Left ventricle myocardium inferior (tissue), 1 donor: ENCODE measurements at regions not wholly inside any gene's neighbourhood (a gene's known extent, or its start where the extent isn't known, plus 50 kb on each side); places are given as distances from the start of the nearest gene placed in this dataset.

Experiments used
- DNase-seq: peaks from one replicate; pipeline ENCODE4 v3.0.0-alpha.2; 2020
- H3K27ac ChIP-seq: fragments of 200-600 bp; replicated peaks from 2 replicates; pipeline ENCODE4 v1.8.0; 2021
- H3K27me3 ChIP-seq: fragments of 200-600 bp; 2 replicates; pipeline ENCODE4 v1.8.0; 2021; ENCODE audit warnings: low read depth
- H3K36me3 ChIP-seq: fragments of 200-600 bp; 2 replicates; pipeline ENCODE4 v1.8.0; 2021
- H3K4me1 ChIP-seq: fragments of 200-600 bp; 2 replicates; pipeline ENCODE4 v1.8.0; 2021
- H3K4me3 ChIP-seq: fragments of 200-600 bp; 2 replicates; pipeline ENCODE4 v1.8.0; 2021; ENCODE audit warnings: mild to moderate bottlenecking, moderate library complexity
- H3K9me3 ChIP-seq: fragments of 200-600 bp; replicated peaks from 2 replicates; pipeline ENCODE4 v1.8.0; 2021
- intact Hi-C: fragments of 100-400 bp; cut with micrococcal nuclease; formaldehyde crosslinking; loops from one replicate; pipeline ENCODE4 v1.11.0; 2022
- TF ChIP-seq, protein P1 (sequence below): fragments of 200-600 bp; IDR thresholded peaks from 2 replicates; pipeline ENCODE4 v1.8.0; 2021; ENCODE audit warnings: antibody characterized with exemption, mild to moderate bottlenecking, borderline replicate concordance
- donor health status: DM: no; HTN: yes; CAD: no; lungs with severe emphysema.

GRCh38 chr20:59460352-59460751 is 144.0 kb upstream of the PHACTR3 start:
- intact Hi-C loops: no loop called here
- Histone ChIP-seq H3K27ac (no peak overlapping the region), H3K9me3 (peaks cover 8% of the 10 kb centered on the region), H3K4me1 (no peaks in the 10 kb centered on the region), H3K36me3 (no peaks in the 10 kb centered on the region), H3K27me3 (peaks cover 66% of the 10 kb centered on the region), H3K4me3 (no peak overlapping the region)
- DNase-seq: no peak
- TF ChIP-seq, protein P1, sequence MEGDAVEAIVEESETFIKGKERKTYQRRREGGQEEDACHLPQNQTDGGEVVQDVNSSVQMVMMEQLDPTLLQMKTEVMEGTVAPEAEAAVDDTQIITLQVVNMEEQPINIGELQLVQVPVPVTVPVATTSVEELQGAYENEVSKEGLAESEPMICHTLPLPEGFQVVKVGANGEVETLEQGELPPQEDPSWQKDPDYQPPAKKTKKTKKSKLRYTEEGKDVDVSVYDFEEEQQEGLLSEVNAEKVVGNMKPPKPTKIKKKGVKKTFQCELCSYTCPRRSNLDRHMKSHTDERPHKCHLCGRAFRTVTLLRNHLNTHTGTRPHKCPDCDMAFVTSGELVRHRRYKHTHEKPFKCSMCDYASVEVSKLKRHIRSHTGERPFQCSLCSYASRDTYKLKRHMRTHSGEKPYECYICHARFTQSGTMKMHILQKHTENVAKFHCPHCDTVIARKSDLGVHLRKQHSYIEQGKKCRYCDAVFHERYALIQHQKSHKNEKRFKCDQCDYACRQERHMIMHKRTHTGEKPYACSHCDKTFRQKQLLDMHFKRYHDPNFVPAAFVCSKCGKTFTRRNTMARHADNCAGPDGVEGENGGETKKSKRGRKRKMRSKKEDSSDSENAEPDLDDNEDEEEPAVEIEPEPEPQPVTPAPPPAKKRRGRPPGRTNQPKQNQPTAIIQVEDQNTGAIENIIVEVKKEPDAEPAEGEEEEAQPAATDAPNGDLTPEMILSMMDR: no peak

DNA sequence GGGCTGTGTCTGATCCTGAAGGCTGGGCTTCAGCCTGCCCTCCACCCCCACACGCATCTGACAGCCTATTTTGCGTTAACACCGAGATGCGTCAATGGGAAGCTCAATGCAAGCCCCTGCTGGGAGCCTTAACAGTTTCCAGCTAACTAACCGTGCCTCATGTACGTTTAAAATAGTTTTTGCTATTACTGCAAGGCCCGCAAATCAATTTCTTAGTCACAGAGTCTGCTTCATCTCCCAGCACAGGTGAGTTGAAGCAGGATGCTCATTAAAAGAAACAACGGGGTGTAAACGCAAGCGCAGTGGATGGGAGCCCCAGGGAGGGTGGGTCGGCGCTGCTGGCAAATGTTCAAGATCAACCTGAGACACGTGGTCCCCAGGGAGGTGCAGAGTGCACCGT is 142.8 kb upstream of the PHACTR3 start:
- no peaks in the 10 kb centered on the region for H3K4me1 ChIP-seq
- peaks cover 64% of the 10 kb centered on the region for H3K27me3 ChIP-seq
- peaks cover 8% of the 10 kb centered on the region for H3K9me3 ChIP-seq
- intact Hi-C loops: no loop called here
- TF ChIP-seq, protein P1: no peak
- H3K4me3 ChIP-seq: no peak overlapping the region
- H3K27ac ChIP-seq: no peak overlapping the region
- DNase-seq: no peak
- H3K36me3 ChIP-seq: no peaks in the 10 kb centered on the region

DNA sequence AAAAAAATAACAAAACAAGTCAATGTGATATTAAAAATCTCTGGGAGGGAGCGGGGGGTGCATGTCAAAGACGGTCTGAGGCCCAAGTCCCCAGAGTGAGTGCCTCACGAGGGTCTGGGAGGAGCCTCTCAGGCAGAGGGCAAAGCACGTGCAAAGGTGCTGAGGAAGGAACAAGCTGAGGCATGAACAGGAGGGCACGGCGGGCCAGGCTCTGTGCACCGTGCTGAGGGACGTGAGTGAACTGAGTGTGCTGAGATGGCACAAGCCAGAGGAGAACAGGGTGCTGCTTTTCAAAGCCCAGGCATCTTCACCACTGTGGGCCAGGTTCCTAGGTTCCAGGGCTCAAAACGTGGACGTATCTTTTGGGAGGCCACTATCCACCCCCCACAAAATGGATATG is 142.1 kb upstream of the PHACTR3 start:
- Histone ChIP-seq H3K27me3 (peaks cover 56% of the 10 kb centered on the region), H3K9me3 (peaks cover 8% of the 10 kb centered on the region), H3K4me1 (no peaks in the 10 kb centered on the region), H3K36me3 (no peaks in the 10 kb centered on the region), H3K4me3 (no peak overlapping the region), H3K27ac (no peak overlapping the region)
- TF ChIP-seq, protein P1: no peak
- DNase-seq: no peak
- intact Hi-C loops: no loop called here

GRCh38 chr20:59463541-59463940 is 140.8 kb upstream of the PHACTR3 start:
- intact Hi-C loops: no loop called here
- Histone ChIP-seq H3K36me3 (no peaks in the 10 kb centered on the region), H3K4me3 (no peak overlapping the region), H3K4me1 (no peaks in the 10 kb centered on the region), H3K27me3 (peaks cover 51% of the 10 kb centered on the region), H3K9me3 (peaks cover 8% of the 10 kb centered on the region), H3K27ac (no peak overlapping the region)
- TF ChIP-seq, protein P1: no peak
- no peak for DNase-seq

DNA sequence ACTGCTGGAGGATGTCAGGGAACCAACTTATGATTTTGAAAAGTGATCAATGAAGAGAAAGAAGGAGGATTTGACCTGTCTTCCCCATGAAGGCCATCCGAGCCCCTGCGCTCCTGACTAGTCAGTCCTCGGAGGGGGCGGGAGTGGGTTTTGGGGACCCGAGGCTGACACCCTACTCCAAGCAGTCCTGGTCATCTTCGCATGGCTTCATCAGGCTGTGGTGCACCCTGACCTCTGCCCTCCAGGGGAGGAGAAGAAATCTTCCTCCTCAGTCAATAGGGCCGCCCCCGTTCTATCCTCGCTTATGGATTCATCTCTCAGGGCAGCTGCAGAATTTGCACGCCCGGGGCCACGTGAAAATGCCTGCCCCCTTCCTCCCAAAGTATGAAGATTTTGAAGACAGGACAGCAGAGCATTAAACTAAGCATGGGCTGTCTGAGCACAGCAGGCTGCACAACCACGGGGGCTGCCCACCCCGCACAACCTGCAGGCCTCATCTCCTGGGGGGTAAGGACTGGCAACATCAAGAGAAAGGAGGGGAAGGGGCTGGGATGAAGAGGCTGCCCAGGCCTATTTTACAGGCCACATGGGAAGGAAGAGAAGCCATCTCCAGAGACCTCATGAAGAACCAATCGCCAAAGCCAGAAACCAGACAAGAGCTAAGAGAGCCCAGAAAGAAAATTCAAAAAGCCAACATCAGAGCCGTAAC is 138.1 kb upstream of the PHACTR3 start:
- intact Hi-C loops: no loop called here
- H3K4me3 ChIP-seq: no peak overlapping the region
- DNase-seq: no peak
- H3K27ac ChIP-seq: no peak overlapping the region
- H3K27me3 ChIP-seq: peaks cover 39% of the 10 kb centered on the region
- H3K4me1 ChIP-seq: no peaks in the 10 kb centered on the region
- H3K9me3 ChIP-seq: no peaks in the 10 kb centered on the region
- H3K36me3 ChIP-seq: no peaks in the 10 kb centered on the region
- TF ChIP-seq, protein P1: no peak
